GM19025 (cell line): ENCODE measurements at regions not wholly inside any gene's neighbourhood (a gene's known extent, or its start where the extent isn't known, plus 50 kb on each side); places are given as distances from the start of the nearest gene placed in this dataset.

ENCODE experiments used
- ATAC-seq: cut with Tn5 transposase; IDR thresholded peaks from one replicate; pipeline ENCODE4 v1.9.1; 2021; ENCODE audit warnings: mild to moderate bottlenecking, low read depth, moderate library complexity; ENCODE audit not compliant: unreplicated experiment

- no peak for ATAC-seq
Observed at GRCh38 chr1:75984781-75985180, 52.6 kb upstream of the ASB17 start.

- ATAC-seq, result peak; percentile 64
Observed at GRCh38 chr1:75985827-75986226, 53.6 kb upstream of the ASB17 start.

- ATAC-seq, result no peak
Observed at GRCh38 chr1:75986478-75986877, 54.3 kb upstream of the ASB17 start.

GRCh38 chr1:75989121-75989520 lies 56.9 kb upstream of the ASB17 start:
- no peak for ATAC-seq

GRCh38 chr1:75990686-75991085 lies 58.5 kb upstream of the ASB17 start:
- ATAC-seq, result no peak

GRCh38 chr1:75991497-75992114 lies 59.4 kb upstream of the ASB17 start:
- peak; percentile 81 for ATAC-seq

- ATAC-seq, result no peak
Observed at GRCh38 chr1:75992312-75992711, 60.1 kb upstream of the ASB17 start.

GRCh38 chr1:75993661-75994060 lies 61.5 kb upstream of the ASB17 start:
- no peak for ATAC-seq

GRCh38 chr1:75996196-75996595 lies 64.0 kb upstream of the ASB17 start:
- ATAC-seq, result no peak

- no peak for ATAC-seq
Observed at GRCh38 chr1:75999034-75999433, 66.8 kb upstream of the ASB17 start.

- ATAC-seq, result no peak
Observed at GRCh38 chr1:76003946-76004345, 70.6 kb upstream of the ST6GALNAC3 start.

- no peak for ATAC-seq
Observed at GRCh38 chr1:76005765-76006164, 68.8 kb upstream of the ST6GALNAC3 start.

- no peak for ATAC-seq
Observed at GRCh38 chr1:76006234-76006633, 68.3 kb upstream of the ST6GALNAC3 start.

- ATAC-seq, result no peak
Observed at GRCh38 chr1:76010802-76011201, 63.7 kb upstream of the ST6GALNAC3 start.

GRCh38 chr1:76012341-76013205 lies 62.0 kb upstream of the ST6GALNAC3 start:
- no peak for ATAC-seq

- ATAC-seq, result no peak
Observed at GRCh38 chr1:76013206-76013581, 61.4 kb upstream of the ST6GALNAC3 start.

- ATAC-seq, result no peak
Observed at GRCh38 chr1:76015478-76016103, 59.0 kb upstream of the ST6GALNAC3 start.

GRCh38 chr1:76018045-76018444 lies 56.5 kb upstream of the ST6GALNAC3 start:
- ATAC-seq, result no peak

GRCh38 chr1:76021846-76022245 lies 52.7 kb upstream of the ST6GALNAC3 start:
- ATAC-seq, result no peak

- no peak for ATAC-seq
Observed at GRCh38 chr1:76023669-76024435, 50.7 kb upstream of the ST6GALNAC3 start.
